ENCODE measurements at regions not wholly inside any gene's neighbourhood (a gene's known extent, or its start where the extent isn't known, plus 50 kb on each side); places are given as distances from the start of the nearest gene placed in this dataset.

DNA sequence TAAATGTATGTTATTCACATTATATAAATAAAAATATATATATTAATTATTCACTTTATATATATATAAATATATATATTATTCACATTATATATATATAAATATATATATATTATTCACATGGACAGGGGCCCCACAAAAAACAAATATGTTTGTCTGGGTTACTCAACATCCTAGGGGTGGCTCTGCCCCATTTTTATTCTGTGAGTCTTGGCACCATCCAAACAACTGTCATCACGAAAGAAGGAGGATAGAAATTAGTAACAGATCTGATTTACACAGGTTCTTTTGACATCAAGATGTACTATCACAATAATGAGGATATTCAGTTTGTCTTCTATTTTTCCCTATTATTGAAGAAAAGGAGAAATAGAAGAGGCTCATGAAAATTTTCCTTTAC is 187.3 kb downstream of the GPX5 start:
- DNase-seq, result no peak
- peaks cover 0 to 5% (median 1%) of the 10 kb centered on the region in 4 donors for H3K9me3 ChIP-seq

GRCh38 chr6:28719275-28719940 is 193.7 kb downstream of the GPX5 start:
- TF ChIP-seq CTCF (IDR thresholded peaks at IDR 0.05), result no peak
- no peak for TF ChIP-seq POLR2A (IDR thresholded peaks at IDR 0.05)
- H3K27me3 ChIP-seq, result no peaks in the 10 kb centered on the region
- H3K27ac ChIP-seq, result no peak overlapping the region
- no peak for DNase-seq
- H3K9me3 ChIP-seq, result no peaks in the 10 kb centered on the region
- H3K36me3 ChIP-seq, result no peaks in the 10 kb centered on the region
- H3K4me1 ChIP-seq, result no peaks in the 10 kb centered on the region
- no peak overlapping the region for H3K4me3 ChIP-seq

More for the DNA sequence above, 187.3 kb downstream of the GPX5 start:
- TF ChIP-seq POLR2A (IDR thresholded peaks at IDR 0.05) (no peak), CTCF (IDR thresholded peaks at IDR 0.05) (no peak)
- H3K4me3 ChIP-seq, result no peak overlapping the region
- no peak overlapping the region for H3K27ac ChIP-seq
- no peaks in the 10 kb centered on the region for H3K36me3 ChIP-seq
- H3K4me1 ChIP-seq, result no peaks in the 10 kb centered on the region
- no peaks in the 10 kb centered on the region for H3K27me3 ChIP-seq

- H3K4me1 ChIP-seq, result no peaks in the 10 kb centered on the region
- TF ChIP-seq CTCF (IDR thresholded peaks at IDR 0.05) (no peak), POLR2A (IDR thresholded peaks at IDR 0.05) (no peak)
- no peaks in the 10 kb centered on the region for H3K27me3 ChIP-seq
- H3K9me3 ChIP-seq, result no peaks in the 10 kb centered on the region
- H3K36me3 ChIP-seq, result no peaks in the 10 kb centered on the region
- no peak for DNase-seq
- no peak overlapping the region for H3K4me3 ChIP-seq
- no peak overlapping the region for H3K27ac ChIP-seq
Observed at GRCh38 chr6:28720357-28721231, 194.9 kb downstream of the GPX5 start.

GRCh38 chr6:28721372-28721771 is 195.7 kb downstream of the GPX5 start:
- H3K27ac ChIP-seq, result no peak overlapping the region
- no peaks in the 10 kb centered on the region for H3K4me1 ChIP-seq
- no peak for DNase-seq
- TF ChIP-seq CTCF (IDR thresholded peaks at IDR 0.05) (no peak), POLR2A (IDR thresholded peaks at IDR 0.05) (no peak)
- H3K27me3 ChIP-seq, result no peaks in the 10 kb centered on the region
- no peaks in the 10 kb centered on the region for H3K36me3 ChIP-seq
- H3K9me3 ChIP-seq, result no peaks in the 10 kb centered on the region
- no peak overlapping the region for H3K4me3 ChIP-seq

GRCh38 chr6:28724395-28724794 is 198.7 kb downstream of the GPX5 start:
- H3K27ac ChIP-seq, result no peak overlapping the region
- H3K36me3 ChIP-seq, result no peaks in the 10 kb centered on the region
- no peak overlapping the region for H3K4me3 ChIP-seq
- H3K27me3 ChIP-seq, result no peaks in the 10 kb centered on the region
- no peak for TF ChIP-seq CTCF (IDR thresholded peaks at IDR 0.05)
- no peak for TF ChIP-seq POLR2A (IDR thresholded peaks at IDR 0.05)
- peaks cover 0 to 7% (median 0%) of the 10 kb centered on the region in 4 donors for H3K4me1 ChIP-seq
- no peaks in the 10 kb centered on the region for H3K9me3 ChIP-seq
- DNase-seq, result no peak
